HG03575 (cell line): ENCODE measurements at regions not wholly inside any gene's neighbourhood (a gene's known extent, or its start where the extent isn't known, plus 50 kb on each side); places are given as distances from the start of the nearest gene placed in this dataset.
"Not testable (repeated sequence)": the region's sequence is repeated elsewhere in the genome, so short reads cannot be mapped to it uniquely, and the experiment has no call there.

ENCODE experiments used
- ATAC-seq: cut with Tn5 transposase; IDR thresholded peaks from one replicate; pipeline ENCODE4 v1.9.1; 2021; ENCODE audit not compliant: unreplicated experiment, insufficient number of reproducible peaks, low FRiP score; ENCODE audit errors: extremely low read depth

- not testable (repeated sequence) for ATAC-seq
Observed at GRCh38 chr15:69684823-69685222, 232.2 kb downstream of the RPLP1 start.

DNA sequence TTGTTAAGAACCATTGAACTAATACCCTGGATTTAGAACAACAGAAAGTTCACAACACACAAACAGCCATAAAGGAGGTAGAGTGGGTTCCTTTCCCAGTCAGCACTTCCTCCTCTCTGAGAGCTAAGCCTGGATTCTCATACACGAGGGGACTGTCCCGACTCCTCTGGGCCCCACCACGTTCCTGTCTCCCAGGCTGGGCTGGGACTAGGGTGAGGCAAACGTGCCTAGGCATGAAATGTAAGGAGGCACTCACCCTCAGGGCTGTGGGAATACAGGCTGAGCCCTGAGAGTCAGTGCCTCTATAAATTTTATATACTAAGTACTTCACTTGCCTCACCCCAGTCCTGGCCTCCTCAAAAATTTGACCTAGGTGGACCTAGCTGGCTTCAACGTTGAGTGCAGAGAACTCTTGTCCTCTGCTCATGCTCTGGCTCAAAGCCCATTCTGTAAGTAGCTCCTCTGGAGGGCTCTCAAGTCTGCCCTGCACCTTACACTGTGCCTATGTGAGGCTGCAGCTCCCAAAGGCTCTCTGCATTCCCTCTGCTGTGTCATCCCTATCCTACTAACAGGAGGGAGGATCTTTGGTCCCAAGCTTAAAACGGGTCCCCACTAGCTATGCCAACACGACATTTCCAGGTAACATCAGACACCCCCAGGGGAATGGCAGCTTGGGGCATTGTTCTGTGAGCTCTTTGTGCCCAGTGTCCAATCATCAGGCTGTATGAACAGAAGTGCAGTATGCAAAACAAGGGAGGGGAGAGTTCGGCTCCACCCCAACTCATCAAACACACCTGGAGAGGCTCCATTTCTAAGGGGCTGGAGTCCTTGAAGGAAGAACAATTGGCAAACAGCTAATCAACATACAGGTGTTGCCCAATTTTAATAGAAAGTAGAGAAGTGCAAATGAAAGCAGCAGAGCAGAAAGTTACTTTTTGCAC lies 233.2 kb downstream of the RPLP1 start:
- no peak for ATAC-seq

DNA sequence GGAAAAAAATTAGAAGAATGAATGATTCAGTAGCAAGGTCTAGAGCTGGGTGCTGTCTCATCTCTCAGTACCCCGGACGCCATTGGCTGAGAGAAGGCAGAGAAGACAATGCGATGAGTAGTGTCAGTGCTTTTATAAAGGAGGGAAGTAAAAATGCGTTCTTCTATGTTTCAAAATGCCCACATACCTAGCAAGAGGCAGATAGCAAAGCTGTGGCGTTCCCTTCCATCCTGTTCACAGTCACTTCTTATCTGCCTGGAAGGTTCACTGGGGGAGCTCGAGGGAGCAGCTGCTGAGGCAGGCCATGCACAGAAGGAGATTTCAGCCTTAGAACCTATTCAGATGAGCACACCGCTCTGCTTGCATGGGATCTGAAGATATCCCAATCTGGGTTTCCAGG lies 234.0 kb downstream of the RPLP1 start:
- no peak for ATAC-seq

- no peak for ATAC-seq
Observed at GRCh38 chr15:69689133-69689532, 236.5 kb downstream of the RPLP1 start.

DNA sequence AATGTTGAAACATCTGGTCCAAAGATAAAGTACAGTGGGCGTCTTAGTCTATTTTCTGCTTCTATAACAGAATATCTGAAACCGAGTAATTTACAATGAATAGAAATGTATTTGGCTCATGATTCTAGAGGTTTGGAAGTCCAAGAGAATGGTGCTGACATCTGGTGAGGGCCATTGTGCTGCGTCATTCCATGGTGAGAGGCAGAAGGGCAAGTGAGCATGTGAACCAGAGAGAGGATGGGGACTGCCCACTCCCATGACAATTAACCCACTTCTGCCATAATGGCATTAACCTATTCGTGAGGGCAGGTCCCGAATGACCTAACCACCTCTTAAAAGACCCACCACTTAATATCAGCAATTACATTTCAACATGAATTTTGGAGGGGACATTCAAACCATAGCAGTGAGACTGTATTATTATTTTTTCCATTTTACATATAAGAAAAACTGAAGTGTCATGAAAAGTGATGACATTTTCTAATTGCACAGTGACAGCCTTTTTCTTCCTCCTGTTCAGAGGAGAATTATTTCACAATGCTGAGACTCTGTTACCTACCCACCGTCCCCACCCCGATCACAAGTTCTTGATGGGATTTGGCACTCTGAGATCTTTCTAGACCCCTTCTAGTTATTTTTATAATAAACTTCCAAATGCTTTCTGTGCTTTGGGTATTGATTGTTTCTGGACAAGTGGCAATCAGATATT lies 238.8 kb downstream of the RPLP1 start:
- ATAC-seq: no peak

GRCh38 chr15:69692342-69692741 lies 239.7 kb downstream of the RPLP1 start:
- ATAC-seq: no peak

DNA sequence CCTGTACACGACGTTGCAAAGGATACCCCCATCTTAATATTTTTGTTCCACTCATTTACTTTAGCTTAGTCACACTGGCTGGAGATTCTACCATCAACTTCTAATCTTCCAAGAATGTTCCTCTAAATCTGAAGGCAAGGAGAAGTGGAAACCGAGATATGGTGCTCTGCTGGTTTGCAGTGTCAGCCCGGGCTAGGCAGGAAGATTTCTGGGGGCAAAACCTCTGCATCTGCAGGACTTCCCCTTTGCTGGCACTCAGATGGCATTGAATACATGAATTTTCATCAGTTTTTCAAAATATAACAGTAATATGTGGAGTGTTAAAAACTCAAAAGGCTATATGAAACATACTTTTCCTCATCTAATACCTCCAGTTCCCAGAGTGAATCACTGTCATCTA lies 240.4 kb downstream of the RPLP1 start:
- ATAC-seq: no peak

GRCh38 chr15:69696946-69697345 lies 244.3 kb downstream of the RPLP1 start:
- no peak for ATAC-seq

DNA sequence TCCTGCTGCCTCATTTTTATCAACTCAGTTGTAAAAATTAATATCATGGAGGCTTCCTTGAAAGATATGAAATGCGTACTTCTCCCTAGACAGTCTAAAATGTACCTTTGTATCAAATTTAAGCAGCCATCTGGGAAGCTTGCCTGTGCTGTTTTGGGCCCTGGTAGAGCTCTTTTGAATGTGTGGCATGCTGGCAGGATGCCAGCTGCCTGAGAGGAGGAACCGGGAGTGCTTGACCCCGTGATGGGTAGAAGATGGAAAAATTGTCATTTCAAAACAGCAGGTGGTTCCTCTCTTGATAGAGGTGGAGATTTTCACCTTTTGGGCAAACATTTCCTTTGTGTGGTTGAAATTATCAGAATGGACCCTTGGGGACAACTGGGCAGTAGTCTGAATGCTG lies 245.3 kb downstream of the RPLP1 start:
- no peak for ATAC-seq

DNA sequence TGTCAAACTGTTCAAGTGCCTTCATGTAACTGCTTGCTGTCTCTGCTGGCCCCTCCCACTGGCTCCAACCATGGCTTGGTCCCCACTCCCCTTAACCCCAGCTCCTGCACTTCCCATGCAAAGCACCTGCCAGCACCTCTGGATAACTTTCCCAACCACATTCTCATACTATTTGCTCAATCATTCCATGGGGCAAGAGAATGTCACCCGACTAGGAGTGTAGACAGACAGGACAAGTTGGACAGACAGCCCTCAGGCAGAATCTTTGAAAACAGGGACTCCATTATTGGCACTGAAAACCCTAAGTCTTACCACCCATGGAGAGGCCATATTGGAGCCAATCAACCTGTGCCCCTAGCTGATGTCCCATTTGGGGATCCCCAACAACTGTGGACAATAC lies 246.5 kb downstream of the RPLP1 start:
- no peak for ATAC-seq

GRCh38 chr15:69700380-69700779 lies 247.8 kb downstream of the RPLP1 start:
- ATAC-seq: no peak

DNA sequence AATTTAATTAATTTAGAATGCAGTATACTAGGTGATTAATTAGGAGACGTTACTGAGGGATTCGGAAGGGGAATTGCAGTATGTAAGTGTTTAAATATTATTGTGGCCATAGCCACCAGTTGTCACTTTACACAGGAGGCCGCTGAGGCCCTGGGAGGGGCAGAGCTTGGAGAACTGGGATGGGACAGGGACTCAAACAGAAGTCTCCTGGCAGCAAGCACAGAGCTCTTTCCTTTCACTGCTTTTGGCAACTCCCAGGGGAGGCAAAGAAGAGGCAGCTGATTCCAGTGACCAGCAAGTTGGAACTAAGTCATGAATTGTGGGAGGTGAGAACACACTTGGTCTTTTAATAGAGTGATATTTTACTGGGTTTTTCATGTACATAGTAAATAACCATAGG lies 248.6 kb downstream of the RPLP1 start:
- no peak for ATAC-seq

DNA sequence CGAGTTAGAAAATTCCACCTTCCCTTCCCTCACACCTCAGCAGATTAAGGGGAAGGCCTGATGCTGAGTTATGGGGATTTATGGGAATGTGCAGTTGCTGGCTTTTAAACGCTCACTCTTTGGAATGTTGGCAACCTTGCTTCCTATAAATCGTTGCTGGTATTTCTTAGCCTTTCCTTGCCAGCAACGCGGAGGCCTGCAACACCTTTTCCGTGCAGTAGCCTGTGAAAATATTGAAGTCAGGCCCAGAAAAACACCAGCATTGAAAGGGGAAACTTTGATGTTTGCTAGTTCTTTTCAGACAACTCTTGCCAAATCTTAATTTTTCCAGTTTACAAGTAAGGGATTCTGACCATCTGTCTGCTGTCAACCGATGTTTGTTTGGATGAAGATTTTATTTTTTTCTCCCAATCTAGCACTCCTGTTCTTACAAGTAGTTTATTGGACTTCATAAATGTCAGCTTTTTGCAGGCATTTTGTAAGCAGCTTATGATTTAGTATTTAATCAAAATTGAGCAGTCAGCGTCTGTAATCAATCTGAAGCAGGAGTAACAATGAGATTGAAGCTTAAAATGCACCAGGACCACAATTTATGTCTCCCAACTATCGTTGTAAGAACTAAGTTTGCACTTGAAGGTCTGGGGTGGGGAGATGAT lies 251.0 kb downstream of the RPLP1 start:
- no peak for ATAC-seq

DNA sequence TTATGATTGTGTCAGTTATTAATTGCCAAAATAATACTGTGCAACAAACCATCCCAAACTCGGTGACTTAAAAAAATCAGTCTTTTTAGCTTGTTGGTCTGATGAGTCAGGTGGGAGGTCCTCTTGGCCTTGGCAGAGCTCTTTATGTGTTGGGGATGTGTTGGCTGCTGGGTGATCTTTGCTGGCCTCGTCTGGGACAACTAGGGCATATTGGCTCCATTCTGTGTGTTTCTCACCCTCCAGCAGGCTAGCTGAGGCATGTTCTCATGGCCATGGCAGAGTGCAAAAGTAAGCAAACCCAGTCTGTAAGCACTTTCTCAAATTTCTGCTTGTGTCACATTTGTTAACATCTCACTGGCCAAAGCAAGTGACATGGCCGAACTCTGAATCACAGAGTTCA lies 251.6 kb downstream of the RPLP1 start:
- no peak for ATAC-seq

GRCh38 chr15:69704700-69705099 lies 252.1 kb downstream of the RPLP1 start:
- ATAC-seq: no peak

DNA sequence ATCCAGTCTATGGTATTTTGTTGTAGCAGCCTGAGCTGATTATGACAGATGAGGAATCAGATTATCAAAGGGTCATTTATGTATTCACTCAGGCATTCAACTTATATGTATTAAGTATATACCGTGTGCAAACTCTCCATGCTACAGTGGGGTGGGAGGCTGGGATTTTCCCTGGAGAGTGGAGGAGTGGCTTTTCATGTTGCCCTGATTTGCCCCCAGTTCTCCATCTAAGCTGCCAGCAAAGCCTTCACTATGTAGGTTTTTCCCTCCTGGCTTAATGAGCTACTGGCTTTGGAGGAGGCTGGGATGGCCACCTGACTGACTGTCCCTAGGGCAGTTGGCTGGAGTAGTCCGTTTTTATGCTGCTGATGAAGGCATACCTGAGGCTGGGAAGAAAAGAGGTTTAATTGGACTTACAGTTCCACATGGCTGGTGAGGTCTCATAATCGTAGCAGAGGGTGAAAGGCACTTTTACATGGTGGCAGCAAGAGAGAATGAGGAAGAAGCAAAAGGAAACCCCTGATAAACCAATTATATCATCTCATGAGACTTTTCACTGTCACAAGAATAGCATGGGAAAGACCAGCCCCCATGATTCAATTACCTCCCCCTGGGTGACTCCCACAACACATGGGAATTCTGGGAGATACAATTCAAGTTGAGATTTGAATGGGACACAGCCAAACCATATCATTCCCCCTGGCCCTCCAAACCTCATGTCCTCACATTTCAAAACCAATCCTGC lies 253.9 kb downstream of the RPLP1 start:
- no peak for ATAC-seq

DNA sequence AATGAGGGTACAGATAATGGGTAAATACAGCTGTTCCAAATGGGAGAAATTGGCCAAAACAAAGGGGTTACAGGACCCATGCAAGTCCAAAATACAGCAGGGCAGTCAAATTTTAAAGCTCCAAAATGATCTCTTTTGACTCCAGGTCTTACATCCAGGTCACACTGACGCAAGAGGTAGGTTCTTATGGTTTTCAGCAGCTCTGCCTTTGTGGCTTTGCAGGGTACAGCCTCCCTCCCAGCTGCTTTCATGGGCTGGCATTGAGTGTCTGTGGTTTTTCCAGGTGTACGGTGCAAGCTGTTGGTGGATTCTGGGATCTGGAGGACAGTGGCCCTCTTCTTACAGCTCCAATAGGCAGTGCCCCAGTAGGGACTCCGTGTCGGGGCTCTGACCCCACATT lies 254.6 kb downstream of the RPLP1 start:
- ATAC-seq: not testable (repeated sequence)

GRCh38 chr15:69708436-69709122 lies 256.0 kb downstream of the RPLP1 start:
- ATAC-seq: not testable (repeated sequence)

- ATAC-seq: no peak
Observed at GRCh38 chr15:69712991-69713390, 260.4 kb downstream of the RPLP1 start.
